ENCODE measurements at regions not wholly inside any gene's neighbourhood (a gene's known extent, or its start where the extent isn't known, plus 50 kb on each side); places are given as distances from the start of the nearest gene placed in this dataset.

- TF ChIP-seq CTCF (IDR thresholded peaks at IDR 0.05; ENCODE audit: low read depth, low read length) (no peak), POLR2A (IDR thresholded peaks at IDR 0.05; ENCODE audit: extremely low read depth, insufficient read length) (no peak)
These were observed 423.1 kb downstream of the SHANK2 start for GRCh38 chr11:70829134-70829885.

Data from NB4 (cell line).